ENCODE measurements at regions not wholly inside any gene's neighbourhood (a gene's known extent, or its start where the extent isn't known, plus 50 kb on each side); places are given as distances from the start of the nearest gene placed in this dataset.

- H3K4me3 ChIP-seq: no peak overlapping the region
- peaks cover 36% of the 10 kb centered on the region for H3K4me1 ChIP-seq (ENCODE audit: insufficient read depth)
- H3F3A ChIP-seq (ENCODE audit: insufficient read depth): peaks cover 18% of the 10 kb centered on the region; the same call in 1 of the 2 replicates
- TF ChIP-seq EZH2 (IDR thresholded peaks at IDR 0.05; ENCODE audit: insufficient read depth, poor library complexity, severe bottlenecking) (no peak), EZH2phosphoT487 (IDR thresholded peaks at IDR 0.05; ENCODE audit: insufficient read depth, low read depth) (no peak)
- H3K9ac ChIP-seq: no peak overlapping the region
- H3K9me3 ChIP-seq (ENCODE audit: low read depth): no peaks in the 10 kb centered on the region
- no peaks in the 10 kb centered on the region for H3K36me3 ChIP-seq (ENCODE audit: low read depth)
- no peak overlapping the region for H3K4me2 ChIP-seq (ENCODE audit: unreplicated experiment)
- no peak for DNase-seq
- no peaks in the 10 kb centered on the region for H3K9me2 ChIP-seq (ENCODE audit: insufficient read depth)
- no peak overlapping the region for H3K27ac ChIP-seq
- no peaks in the 10 kb centered on the region for H3K79me2 ChIP-seq (ENCODE audit: insufficient read depth)
- in situ Hi-C loops (cut with MboI): no loop called here
- no peaks in the 10 kb centered on the region for H4K20me1 ChIP-seq (ENCODE audit: insufficient read depth)
- 99 to 100% methylated on average over 4 to 5 of the region's 5 CpGs for WGBS, 2 experiments (ENCODE audit: low coverage in 1 of 2, low lambda C conversion rate in 2 of 2, missing lambda C conversion rate in 2 of 2)
- no peaks in the 10 kb centered on the region for H3K27me3 ChIP-seq (replicated peaks; ENCODE audit: insufficient read depth)
- no peak overlapping the region for H2AFZ ChIP-seq
These were observed 113.2 kb upstream of the FAM9B start for GRCh38 chrX:9147086-9147485.

GRCh38 chrX:9147726-9148125 is 113.8 kb upstream of the FAM9B start:
- H3K4me3 ChIP-seq: no peak overlapping the region
- no peaks in the 10 kb centered on the region for H3K36me3 ChIP-seq (ENCODE audit: low read depth)
- no peaks in the 10 kb centered on the region for H4K20me1 ChIP-seq (ENCODE audit: insufficient read depth)
- no peaks in the 10 kb centered on the region for H3K27me3 ChIP-seq (replicated peaks; ENCODE audit: insufficient read depth)
- peak overlapping the region; percentile 71; the same call in 1 of the 2 replicates for H3K9ac ChIP-seq
- H2AFZ ChIP-seq: 0 out of 2 replicates have a peak overlapping the region, but pooled peaks have one; percentile 60
- TF ChIP-seq EZH2 (IDR thresholded peaks at IDR 0.05; ENCODE audit: insufficient read depth, poor library complexity, severe bottlenecking): no peak
- H3K9me2 ChIP-seq (ENCODE audit: insufficient read depth): no peaks in the 10 kb centered on the region
- peak overlapping the region; percentile 68 for H3K4me2 ChIP-seq (ENCODE audit: unreplicated experiment)
- no peaks in the 10 kb centered on the region for H3K79me2 ChIP-seq (ENCODE audit: insufficient read depth)
- peaks cover 18% of the 10 kb centered on the region; the same call in 1 of the 2 replicates for H3F3A ChIP-seq (ENCODE audit: insufficient read depth)
- 69 to 83% methylated on average over 4 to 7 of the region's 7 CpGs for WGBS, 2 experiments (ENCODE audit: low coverage in 1 of 2, low lambda C conversion rate in 2 of 2, missing lambda C conversion rate in 2 of 2)
- no peak for DNase-seq
- H3K9me3 ChIP-seq (ENCODE audit: low read depth): no peaks in the 10 kb centered on the region
- H3K4me1 ChIP-seq (ENCODE audit: insufficient read depth): peaks cover 38% of the 10 kb centered on the region
- H3K27ac ChIP-seq: peak overlapping the region; percentile 90
- in situ Hi-C loops (cut with MboI): no loop called here

DNA sequence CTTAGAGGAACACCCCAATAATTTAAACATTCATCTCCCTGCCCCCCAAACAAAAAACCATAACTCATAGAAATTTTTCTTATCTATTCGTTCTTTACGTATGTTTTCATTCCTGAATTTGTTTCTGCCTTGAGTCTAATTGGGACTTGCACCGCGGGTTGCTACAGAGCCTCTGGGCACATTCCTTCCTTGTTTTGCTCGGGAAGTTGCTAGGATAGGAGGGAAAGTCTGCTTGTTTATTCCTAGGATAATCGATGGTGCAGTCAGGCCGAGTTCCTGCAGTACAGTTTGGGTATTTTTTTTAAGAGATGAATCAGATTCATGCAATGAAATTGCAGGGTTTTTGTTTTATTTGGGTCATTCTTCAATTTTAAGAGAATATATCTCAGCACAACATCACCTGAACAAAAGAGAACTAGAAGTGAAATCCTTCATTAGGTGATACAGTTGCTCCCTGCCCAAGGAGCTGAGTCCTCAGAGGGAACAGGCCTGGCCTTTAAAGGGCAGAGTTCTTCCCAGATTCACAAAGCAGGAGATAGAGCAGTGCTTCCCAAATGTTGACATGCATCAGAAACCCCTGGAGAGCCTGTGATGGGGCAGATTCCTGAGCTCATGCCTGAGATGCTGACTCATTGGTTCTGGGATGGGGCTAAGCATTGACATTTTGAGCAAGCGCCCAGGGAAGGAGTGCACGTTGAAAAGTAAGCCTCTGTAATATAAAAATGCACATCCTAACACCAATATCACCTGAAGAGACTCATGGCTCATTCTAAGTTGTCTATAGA is 114.9 kb upstream of the FAM9B start:
- no peaks in the 10 kb centered on the region for H3K27me3 ChIP-seq (replicated peaks; ENCODE audit: insufficient read depth)
- DNase-seq: peak; percentile 77
- H3K4me2 ChIP-seq (ENCODE audit: unreplicated experiment): peak overlapping the region; percentile 68
- H3K4me3 ChIP-seq: peak overlapping the region; percentile 26
- peaks cover 25% of the 10 kb centered on the region; the same call in 1 of the 2 replicates for H3F3A ChIP-seq (ENCODE audit: insufficient read depth)
- no peaks in the 10 kb centered on the region for H3K36me3 ChIP-seq (ENCODE audit: low read depth)
- no peaks in the 10 kb centered on the region for H3K79me2 ChIP-seq (ENCODE audit: insufficient read depth)
- in situ Hi-C loops (cut with MboI): no loop called here
- no peaks in the 10 kb centered on the region for H3K9me3 ChIP-seq (ENCODE audit: low read depth)
- H3K4me1 ChIP-seq (ENCODE audit: insufficient read depth): peaks cover 47% of the 10 kb centered on the region
- H2AFZ ChIP-seq: peak overlapping the region; percentile 60; the same call in 1 of the 2 replicates
- peak overlapping the region; percentile 71 for H3K9ac ChIP-seq
- TF ChIP-seq EZH2 (IDR thresholded peaks at IDR 0.05; ENCODE audit: insufficient read depth, poor library complexity, severe bottlenecking) (no peak), EZH2phosphoT487 (IDR thresholded peaks at IDR 0.05; ENCODE audit: insufficient read depth, low read depth) (no peak)
- H4K20me1 ChIP-seq (ENCODE audit: insufficient read depth): no peaks in the 10 kb centered on the region
- no peaks in the 10 kb centered on the region for H3K9me2 ChIP-seq (ENCODE audit: insufficient read depth)
- peak overlapping the region; percentile 90 for H3K27ac ChIP-seq
- WGBS, 2 experiments (ENCODE audit: low coverage in 1 of 2, low lambda C conversion rate in 2 of 2, missing lambda C conversion rate in 2 of 2): 1 to 3% methylated on average over 9 of the region's 9 CpGs

- Histone ChIP-seq H3K36me3 (ENCODE audit: low read depth) (no peaks in the 10 kb centered on the region), H3K4me2 (ENCODE audit: unreplicated experiment) (peak overlapping the region; percentile 68), H3K4me1 (ENCODE audit: insufficient read depth) (peaks cover 43% of the 10 kb centered on the region), H4K20me1 (ENCODE audit: insufficient read depth) (no peaks in the 10 kb centered on the region), H3K9me3 (ENCODE audit: low read depth) (no peaks in the 10 kb centered on the region), H3K27ac (peak overlapping the region; percentile 90), H2AFZ (no peak overlapping the region), H3K27me3 (replicated peaks; ENCODE audit: insufficient read depth) (no peaks in the 10 kb centered on the region), H3K9me2 (ENCODE audit: insufficient read depth) (no peaks in the 10 kb centered on the region), H3K4me3 (no peak overlapping the region), H3K9ac (no peak overlapping the region; the same call in 1 of the 2 replicates), H3K79me2 (ENCODE audit: insufficient read depth) (no peaks in the 10 kb centered on the region), H3F3A (ENCODE audit: insufficient read depth) (peaks cover 25% of the 10 kb centered on the region; the same call in 1 of the 2 replicates)
- in situ Hi-C loops (cut with MboI): no loop called here
- DNase-seq: peak; percentile 35
- WGBS, 2 experiments (ENCODE audit: low coverage in 1 of 2, low lambda C conversion rate in 2 of 2, missing lambda C conversion rate in 2 of 2): 69 to 86% methylated on average over 7 to 8 of the region's 8 CpGs
- TF ChIP-seq EZH2phosphoT487 (IDR thresholded peaks at IDR 0.05; ENCODE audit: insufficient read depth, low read depth) (no peak), EZH2 (IDR thresholded peaks at IDR 0.05; ENCODE audit: insufficient read depth, poor library complexity, severe bottlenecking) (no peak)
These were observed 115.7 kb upstream of the FAM9B start for GRCh38 chrX:9149501-9150245.

All from GM23248 (cell line).